Osteocyte (in vitro differentiated cells): ENCODE measurements at regions not wholly inside any gene's neighbourhood (a gene's known extent, or its start where the extent isn't known, plus 50 kb on each side); places are given as distances from the start of the nearest gene placed in this dataset.
"Not testable (repeated sequence)": the region's sequence is repeated elsewhere in the genome, so short reads cannot be mapped to it uniquely, and the experiment has no call there.

Source experiments
- DNase-seq: peaks from one replicate; pipeline ENCODE4 v3.0.0; 2021; ENCODE audit warnings: mixed read lengths; ENCODE audit not compliant: unreplicated experiment; ENCODE audit errors: extremely low spot score
- H3K27ac Mint-ChIP-seq: one replicate; pipeline ENCODE4 v1.8.0; 2021; ENCODE audit warnings: mild to moderate bottlenecking, mixed read lengths; ENCODE audit not compliant: unreplicated experiment
- H3K27me3 Mint-ChIP-seq: one replicate; pipeline ENCODE4 v1.8.0; 2021; ENCODE audit warnings: mixed read lengths; ENCODE audit not compliant: unreplicated experiment
- H3K36me3 Mint-ChIP-seq: one replicate; pipeline ENCODE4 v1.8.0; 2021; ENCODE audit warnings: mixed read lengths; ENCODE audit not compliant: unreplicated experiment
- H3K4me1 Mint-ChIP-seq: one replicate; pipeline ENCODE4 v1.8.0; 2021; ENCODE audit warnings: mixed read lengths; ENCODE audit not compliant: unreplicated experiment
- H3K4me3 Mint-ChIP-seq: one replicate; pipeline ENCODE4 v1.8.0; 2021; ENCODE audit warnings: mild to moderate bottlenecking, moderate library complexity, mixed read lengths; ENCODE audit not compliant: unreplicated experiment
- H3K9me3 Mint-ChIP-seq: one replicate; pipeline ENCODE4 v1.8.0; 2021; ENCODE audit warnings: mixed read lengths; ENCODE audit not compliant: unreplicated experiment
- TF ChIP-seq, protein P1 (sequence below): fragments of 200-600 bp; sonication (generic); IDR thresholded peaks from 2 replicates; pipeline ENCODE4 v1.5.0; 2021; ENCODE audit warnings: antibody characterized with exemption, mild to moderate bottlenecking, moderate library complexity

DNA sequence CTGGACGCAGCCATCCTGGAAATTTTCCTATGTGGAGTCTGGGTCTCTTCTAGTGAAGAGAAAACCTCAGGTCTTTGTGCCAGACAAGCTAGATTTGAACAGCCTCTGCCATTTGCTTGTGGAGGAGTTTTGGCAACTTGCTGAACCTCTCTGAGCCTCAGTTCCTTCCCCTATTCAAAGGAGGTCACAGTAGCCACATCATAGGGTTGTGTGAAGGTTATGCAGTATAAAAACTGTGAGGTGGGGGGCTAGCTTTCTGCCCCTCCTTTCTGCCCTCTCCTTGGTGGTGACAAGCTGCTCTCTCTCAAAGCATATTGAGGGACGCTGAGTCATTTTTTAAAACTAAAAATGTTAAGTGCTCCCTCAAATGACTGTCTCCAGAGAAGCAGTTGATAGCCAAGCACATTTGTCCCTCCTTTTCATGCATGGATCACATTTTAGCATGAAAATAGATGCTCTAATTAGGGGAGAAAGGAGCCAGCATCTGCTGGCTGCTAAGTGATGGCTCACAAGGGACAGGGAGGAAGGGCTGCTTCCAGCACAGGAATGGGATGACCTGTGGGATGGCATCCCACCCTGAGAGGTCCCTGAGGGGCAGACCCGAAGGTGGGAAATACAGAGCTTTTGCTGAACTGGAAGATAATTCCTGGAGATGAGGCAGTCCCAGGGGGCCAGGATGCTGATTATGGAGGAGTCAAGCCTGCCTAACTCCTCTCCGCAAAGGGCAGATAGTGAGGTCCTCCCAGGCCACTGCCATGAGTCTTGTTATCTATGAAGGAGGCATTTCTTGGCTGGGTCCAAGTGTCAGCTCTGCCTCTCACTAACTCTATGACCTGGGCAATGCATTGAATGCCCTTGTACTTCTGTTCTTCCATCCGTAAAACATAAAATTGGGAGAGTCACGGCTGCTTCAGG is 218.8 kb downstream of the RAB11FIP4 start:
- Mint-ChIP-seq H3K4me1 (no peaks in the 10 kb centered on the region), H3K27me3 (no peaks in the 10 kb centered on the region), H3K9me3 (no peaks in the 10 kb centered on the region), H3K36me3 (no peaks in the 10 kb centered on the region), H3K4me3 (no peak overlapping the region), H3K27ac (no peak overlapping the region)
- TF ChIP-seq, protein P1, sequence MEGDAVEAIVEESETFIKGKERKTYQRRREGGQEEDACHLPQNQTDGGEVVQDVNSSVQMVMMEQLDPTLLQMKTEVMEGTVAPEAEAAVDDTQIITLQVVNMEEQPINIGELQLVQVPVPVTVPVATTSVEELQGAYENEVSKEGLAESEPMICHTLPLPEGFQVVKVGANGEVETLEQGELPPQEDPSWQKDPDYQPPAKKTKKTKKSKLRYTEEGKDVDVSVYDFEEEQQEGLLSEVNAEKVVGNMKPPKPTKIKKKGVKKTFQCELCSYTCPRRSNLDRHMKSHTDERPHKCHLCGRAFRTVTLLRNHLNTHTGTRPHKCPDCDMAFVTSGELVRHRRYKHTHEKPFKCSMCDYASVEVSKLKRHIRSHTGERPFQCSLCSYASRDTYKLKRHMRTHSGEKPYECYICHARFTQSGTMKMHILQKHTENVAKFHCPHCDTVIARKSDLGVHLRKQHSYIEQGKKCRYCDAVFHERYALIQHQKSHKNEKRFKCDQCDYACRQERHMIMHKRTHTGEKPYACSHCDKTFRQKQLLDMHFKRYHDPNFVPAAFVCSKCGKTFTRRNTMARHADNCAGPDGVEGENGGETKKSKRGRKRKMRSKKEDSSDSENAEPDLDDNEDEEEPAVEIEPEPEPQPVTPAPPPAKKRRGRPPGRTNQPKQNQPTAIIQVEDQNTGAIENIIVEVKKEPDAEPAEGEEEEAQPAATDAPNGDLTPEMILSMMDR, result no peak
- DNase-seq, result peak; percentile 42

GRCh38 chr17:31609331-31609730 is 217.9 kb downstream of the RAB11FIP4 start:
- no peak overlapping the region for H3K27ac Mint-ChIP-seq
- no peaks in the 10 kb centered on the region for H3K27me3 Mint-ChIP-seq
- DNase-seq, result peak; percentile 19
- TF ChIP-seq, protein P1, result no peak
- H3K36me3 Mint-ChIP-seq, result no peaks in the 10 kb centered on the region
- no peak overlapping the region for H3K4me3 Mint-ChIP-seq
- no peaks in the 10 kb centered on the region for H3K4me1 Mint-ChIP-seq
- no peaks in the 10 kb centered on the region for H3K9me3 Mint-ChIP-seq

DNA sequence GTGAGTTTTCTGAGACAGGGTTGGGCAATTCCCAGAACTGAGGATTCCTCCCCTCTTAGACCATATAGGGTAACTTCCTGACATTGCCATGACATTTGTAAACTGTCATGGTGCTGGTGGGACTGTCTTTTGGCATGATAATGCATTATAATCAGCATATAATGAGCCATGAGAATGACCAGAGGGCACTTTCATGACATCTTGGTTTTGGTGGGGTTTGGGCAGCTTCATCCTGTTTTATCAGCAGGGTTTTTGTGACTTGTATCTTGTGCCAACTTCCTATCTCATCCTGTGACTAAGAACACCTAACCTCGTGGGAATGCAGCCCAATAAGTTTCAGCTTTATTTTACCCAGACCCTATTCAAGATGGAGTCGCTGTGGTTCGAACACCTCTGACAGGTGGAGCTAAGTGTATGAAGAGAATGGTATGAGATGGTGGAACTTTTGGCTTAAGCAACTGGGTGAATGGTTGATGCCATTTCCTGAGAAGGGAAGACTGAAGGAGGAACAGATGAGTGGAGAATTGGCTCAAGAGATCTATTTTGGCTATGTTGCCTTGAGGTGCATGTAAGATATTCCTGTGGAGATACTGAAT is 217.3 kb downstream of the RAB11FIP4 start:
- Mint-ChIP-seq H3K27ac (no peak overlapping the region), H3K4me3 (no peak overlapping the region), H3K36me3 (no peaks in the 10 kb centered on the region), H3K27me3 (no peaks in the 10 kb centered on the region), H3K9me3 (no peaks in the 10 kb centered on the region), H3K4me1 (no peaks in the 10 kb centered on the region)
- TF ChIP-seq, protein P1, result no peak
- peak; percentile 2 for DNase-seq

DNA sequence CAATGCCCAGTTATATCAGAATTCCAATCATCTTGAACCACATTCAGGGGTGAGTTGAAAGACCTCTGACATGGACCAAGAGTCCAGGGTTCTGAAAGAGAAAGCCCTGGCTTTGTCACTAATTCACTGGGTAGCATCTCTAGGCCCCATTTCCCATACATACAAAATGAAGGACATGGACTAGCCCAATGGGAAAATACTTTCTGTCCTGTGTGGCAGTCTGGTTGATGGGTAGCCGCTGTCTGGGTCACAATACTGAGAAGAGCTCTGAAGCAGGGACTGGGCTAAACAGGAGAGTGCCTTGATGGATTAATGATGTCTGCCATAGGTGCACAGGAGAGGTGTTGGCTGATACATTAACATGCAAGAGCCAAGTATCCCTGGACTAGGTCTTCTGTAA is 214.3 kb downstream of the RAB11FIP4 start:
- no peak overlapping the region for H3K27ac Mint-ChIP-seq
- H3K4me1 Mint-ChIP-seq, result no peaks in the 10 kb centered on the region

DNA sequence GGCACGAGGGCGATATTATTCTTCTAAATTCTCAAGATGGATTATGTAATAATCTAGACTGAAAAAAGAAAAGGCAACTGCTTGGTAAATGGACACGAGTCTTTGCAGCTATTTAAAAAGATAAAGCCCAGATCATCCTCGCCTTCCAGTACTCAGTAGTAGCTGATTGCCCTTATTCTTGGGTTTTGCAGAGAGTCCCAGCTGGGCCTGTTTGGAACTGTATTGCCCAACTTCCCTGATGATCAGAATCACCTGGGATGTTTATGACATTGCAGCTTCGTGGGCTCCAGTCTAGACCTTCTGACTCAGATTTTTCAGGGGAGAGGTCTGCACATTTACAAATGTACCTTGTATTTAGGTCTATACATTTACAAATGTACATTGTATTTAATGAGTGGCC is 213.5 kb downstream of the RAB11FIP4 start:
- Mint-ChIP-seq H3K4me3 (no peak overlapping the region), H3K4me1 (no peaks in the 10 kb centered on the region), H3K36me3 (no peaks in the 10 kb centered on the region), H3K27me3 (no peaks in the 10 kb centered on the region), H3K9me3 (no peaks in the 10 kb centered on the region), H3K27ac (no peak overlapping the region)
- TF ChIP-seq, protein P1, result no peak
- DNase-seq, result peak; percentile 3

More for the DNA sequence above, 214.3 kb downstream of the RAB11FIP4 start:
- TF ChIP-seq, protein P1, result no peak
- no peaks in the 10 kb centered on the region for H3K9me3 Mint-ChIP-seq
- no peaks in the 10 kb centered on the region for H3K27me3 Mint-ChIP-seq
- peak; percentile 51 for DNase-seq
- H3K4me3 Mint-ChIP-seq, result no peak overlapping the region
- no peaks in the 10 kb centered on the region for H3K36me3 Mint-ChIP-seq

DNA sequence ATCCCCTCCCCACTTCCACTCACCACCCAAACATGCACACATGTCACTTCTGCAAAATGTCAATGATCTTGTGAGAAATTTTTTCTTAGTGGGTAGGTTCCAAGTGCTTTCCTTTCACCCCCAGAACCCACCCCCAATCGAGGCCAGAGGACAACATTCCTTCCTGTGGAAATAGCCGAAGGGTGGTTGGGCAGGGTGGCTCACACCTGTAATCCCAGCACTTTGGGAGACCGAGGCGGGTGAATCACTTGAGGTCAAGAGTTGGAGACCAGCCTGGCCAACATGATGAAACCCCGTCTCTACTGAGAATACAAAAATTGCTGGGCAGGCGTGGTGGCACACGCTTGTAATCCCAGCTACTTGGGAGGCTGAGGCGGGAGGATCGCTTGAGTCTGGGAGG is 208.7 kb downstream of the RAB11FIP4 start:
- peaks cover 44% of the 10 kb centered on the region for H3K4me1 Mint-ChIP-seq
- H3K27ac Mint-ChIP-seq, H3K9me3 Mint-ChIP-seq, H3K36me3 Mint-ChIP-seq, H3K4me3 Mint-ChIP-seq, DNase-seq, H3K27me3 Mint-ChIP-seq: not testable (repeated sequence)
